Activated CD4-positive, alpha-beta T cell treated with anti-CD3 and anti-CD28 coated beads, Interleukin-2, amount 50 U/mL, for 16 hours (primary cell): ENCODE measurements at regions not wholly inside any gene's neighbourhood (a gene's known extent, or its start where the extent isn't known, plus 50 kb on each side); places are given as distances from the start of the nearest gene placed in this dataset.
"Not testable (repeated sequence)": the region's sequence is repeated elsewhere in the genome, so short reads cannot be mapped to it uniquely, and the experiment has no call there.

Source experiments
- DNase-seq: peaks from one replicate; pipeline ENCODE4 v3.0.0-alpha.2; 2020

- DNase-seq, result no peak
Measured at GRCh38 chr5:115469904-115470516, 74.6 kb downstream of the FEM1C start.

- no peak for DNase-seq
Measured at GRCh38 chr5:115467628-115468027, 76.9 kb downstream of the FEM1C start.

- no peak for DNase-seq
Measured at GRCh38 chr5:115465431-115465830, 79.1 kb downstream of the FEM1C start.

GRCh38 chr5:115463983-115464382 lies 80.6 kb downstream of the FEM1C start:
- no peak for DNase-seq

GRCh38 chr5:115461506-115462290 lies 82.9 kb downstream of the FEM1C start:
- DNase-seq, result peak; percentile 85

DNA sequence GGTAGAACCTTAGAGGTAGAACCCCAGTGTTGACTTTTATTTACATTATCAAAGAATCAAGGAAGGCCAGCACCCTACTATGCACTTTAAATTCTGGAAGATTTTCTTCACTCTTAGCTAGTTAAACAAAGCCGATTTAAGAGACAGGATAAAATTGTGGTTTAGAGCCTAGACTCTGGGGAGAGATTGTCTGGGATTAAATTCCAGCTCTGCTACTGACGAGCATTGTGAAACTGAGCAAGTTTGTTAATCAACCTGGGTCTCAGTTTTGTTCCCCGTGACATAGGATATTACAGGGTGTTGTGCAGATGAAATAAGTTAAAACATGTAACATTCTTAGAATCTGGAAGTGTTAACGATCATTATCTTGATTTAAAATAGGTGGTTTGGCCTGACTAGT lies 83.5 kb downstream of the FEM1C start:
- DNase-seq, result no peak

- DNase-seq, result peak; percentile 90
Measured at GRCh38 chr5:115460472-115460871, 84.1 kb downstream of the FEM1C start.

GRCh38 chr5:115459855-115460341 lies 84.7 kb downstream of the FEM1C start:
- peak; percentile 14 for DNase-seq

- no peak for DNase-seq
Measured at GRCh38 chr5:115458416-115458815, 86.2 kb downstream of the FEM1C start.

DNA sequence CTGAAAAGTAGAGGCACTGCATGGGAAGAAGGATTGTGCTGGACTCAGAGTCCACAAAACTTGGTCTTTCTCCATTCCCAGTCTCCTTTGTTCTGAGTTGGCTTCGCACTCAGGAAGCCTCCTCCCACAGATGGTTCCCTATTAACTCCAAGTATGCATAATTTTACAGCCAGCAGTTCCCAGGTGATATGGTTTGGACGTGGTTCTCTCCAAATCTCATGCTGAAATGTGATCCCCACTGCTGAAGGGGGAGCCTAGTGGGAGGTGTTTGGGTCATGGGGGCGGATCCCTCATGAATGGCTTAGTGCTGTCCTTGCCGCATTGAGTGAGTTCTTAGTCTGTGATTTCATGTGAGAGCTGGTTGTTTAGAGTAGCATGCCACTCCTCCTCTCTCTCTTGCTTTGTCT lies 86.6 kb downstream of the FEM1C start:
- DNase-seq, result no peak

- DNase-seq, result no peak
Measured at GRCh38 chr5:115457571-115457970, 87.0 kb downstream of the FEM1C start.

DNA sequence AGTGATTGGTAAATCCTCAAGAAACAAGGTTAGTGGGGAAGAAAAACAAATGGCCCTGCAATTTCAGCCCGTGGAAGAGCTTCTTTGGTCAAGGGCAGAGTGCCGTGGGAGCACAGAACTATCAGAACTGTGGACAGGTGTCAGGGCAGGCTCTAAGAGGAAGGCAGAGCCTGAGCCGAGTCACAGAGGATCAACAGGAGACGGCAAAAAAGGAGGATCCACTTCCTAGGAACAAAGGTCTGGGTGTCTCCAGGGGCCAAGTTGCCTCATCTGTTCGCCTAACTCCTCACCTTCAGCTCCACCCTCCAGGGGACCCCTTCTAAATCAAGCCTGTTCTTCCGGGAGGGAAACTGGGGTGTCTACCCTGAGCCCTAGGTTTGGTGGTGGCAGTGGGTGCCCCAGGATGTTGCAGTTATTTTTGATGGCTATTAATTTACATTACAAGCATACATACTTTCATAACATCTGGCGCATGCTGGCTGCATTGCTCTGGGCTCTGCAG lies 88.0 kb downstream of the FEM1C start:
- DNase-seq, result no peak

DNA sequence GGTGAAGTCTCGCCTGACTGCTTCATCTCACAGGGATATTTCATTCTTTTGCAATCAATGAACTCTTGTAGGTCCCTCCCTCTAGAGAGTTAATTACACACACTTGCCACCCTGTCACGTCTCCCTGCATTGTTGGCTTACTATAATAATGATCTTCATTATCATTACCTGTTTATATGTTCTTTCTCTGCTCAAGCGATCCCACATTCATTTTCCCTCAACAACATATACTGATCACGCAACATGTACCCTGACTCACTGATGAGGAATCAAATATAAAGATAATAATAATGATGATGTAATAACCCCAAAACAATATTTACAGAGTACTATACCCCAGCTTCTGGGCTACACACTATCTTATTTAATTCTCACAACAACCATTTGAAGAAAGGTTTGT lies 88.5 kb downstream of the FEM1C start:
- DNase-seq, result no peak

- DNase-seq, result no peak
Measured at GRCh38 chr5:115455301-115455707, 89.3 kb downstream of the FEM1C start.

DNA sequence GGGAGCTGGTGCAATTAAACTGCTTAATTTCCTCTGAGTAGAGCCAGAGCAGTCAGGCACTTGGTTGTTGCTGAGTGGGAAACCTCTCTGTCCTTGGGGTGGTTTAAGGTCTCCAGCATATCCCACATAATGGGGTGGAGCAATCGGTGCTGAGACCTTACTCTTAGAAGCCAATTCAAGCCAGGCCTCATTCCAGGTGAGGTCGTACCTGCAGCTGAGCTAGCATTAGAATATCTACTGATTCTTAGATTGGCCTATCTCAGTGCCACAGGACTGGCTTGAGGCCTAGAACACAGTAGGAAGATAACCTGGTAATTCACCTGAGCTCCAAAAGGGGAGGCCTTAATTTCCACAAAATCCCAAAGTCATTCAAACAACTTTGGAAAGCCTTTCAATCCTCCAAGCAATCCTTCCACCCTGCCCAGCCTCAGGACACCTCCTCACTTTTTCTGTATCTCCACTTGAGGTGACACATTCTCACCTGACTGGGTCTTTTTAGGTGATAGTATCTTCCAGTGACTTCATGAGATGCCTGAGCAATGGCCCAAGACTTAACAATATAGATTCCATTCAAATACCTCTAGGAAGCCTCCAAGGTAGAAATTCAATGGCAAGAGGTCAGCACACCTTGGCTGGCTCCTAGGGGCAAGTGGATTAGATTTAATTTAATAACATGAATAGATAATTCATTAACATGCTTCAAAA lies 91.0 kb downstream of the FEM1C start:
- no peak for DNase-seq

- no peak for DNase-seq
Measured at GRCh38 chr5:115452536-115453235, 91.9 kb downstream of the FEM1C start.

GRCh38 chr5:115452083-115452482 lies 92.5 kb downstream of the FEM1C start:
- no peak for DNase-seq

- DNase-seq, result peak; percentile 26
Measured at GRCh38 chr5:115450741-115451140, 93.8 kb downstream of the FEM1C start.

- DNase-seq, result not testable (repeated sequence)
Measured at GRCh38 chr5:115448630-115449029, 95.9 kb downstream of the FEM1C start.

GRCh38 chr5:115440782-115441451 lies 103.7 kb downstream of the FEM1C start:
- no peak for DNase-seq

- DNase-seq, result no peak
Measured at GRCh38 chr5:115439639-115440038, 104.9 kb downstream of the FEM1C start.

- DNase-seq, result no peak
Measured at GRCh38 chr5:115439042-115439441, 105.5 kb downstream of the FEM1C start.
